Motor neuron (in vitro differentiated cells): ENCODE measurements at regions not wholly inside any gene's neighbourhood (a gene's known extent, or its start where the extent isn't known, plus 50 kb on each side); places are given as distances from the start of the nearest gene placed in this dataset.
"Not testable (repeated sequence)": the region's sequence is repeated elsewhere in the genome, so short reads cannot be mapped to it uniquely, and the experiment has no call there.

ENCODE experiments used
- ATAC-seq, 8 experiments: fragments of 200-7000 bp; cut with Tn5 transposase; replicated peaks in 6 of 8; 2 replicates each; pipeline ENCODE4 v1.8.0; 2021; ENCODE audit warnings: mild to moderate bottlenecking in 8 of 8, moderate library complexity in 8 of 8
- H3K27ac ChIP-seq, 2 donors: fragments of 250-450 bp; sonication (Bioruptor Pico); 2 replicates each; pipeline ENCODE4 v1.9.0; 2021; ENCODE audit warnings: antibody characterized with exemption in 2 of 2, mild to moderate bottlenecking in 2 of 2, moderate library complexity in 1 of 2
- H3K4me1 ChIP-seq, 2 donors: fragments of 250-450 bp; sonication (Bioruptor Pico); replicated peaks in 1 of 2; 2 replicates each; pipeline ENCODE4 v1.6.1; 2021; ENCODE audit warnings: antibody characterized with exemption in 2 of 2, mild to moderate bottlenecking in 2 of 2, moderate library complexity in 1 of 2
- H3K4me3 ChIP-seq, 5 donors: fragments of 250-450 bp; sonication (Bioruptor Pico); 2 replicates each; pipeline ENCODE4 v1.9.0; 2021; ENCODE audit warnings: antibody characterized with exemption in 5 of 5, mild to moderate bottlenecking in 5 of 5, moderate library complexity in 4 of 5
- WGBS, 10 experiments: fragments of 450-650 bp; shearing (Covaris generic); methylation state at CpG; one replicate each; pipeline ENCODE4 v1.0.0; 2022; 5-methylcytosine and 5-hydroxymethylcytosine counted together
- in situ Hi-C, 9 experiments: fragments of 400-800 bp; cut with MboI; loops; one replicate each; pipeline ENCODE4 v1.15.0; 2021; ENCODE audit warnings: low sequenced_read_pairs in 9 of 9, low pct_unique_long_range_greater_than_20kb in 2 of 9; ENCODE audit not compliant: unreplicated experiment in 9 of 9

DNA sequence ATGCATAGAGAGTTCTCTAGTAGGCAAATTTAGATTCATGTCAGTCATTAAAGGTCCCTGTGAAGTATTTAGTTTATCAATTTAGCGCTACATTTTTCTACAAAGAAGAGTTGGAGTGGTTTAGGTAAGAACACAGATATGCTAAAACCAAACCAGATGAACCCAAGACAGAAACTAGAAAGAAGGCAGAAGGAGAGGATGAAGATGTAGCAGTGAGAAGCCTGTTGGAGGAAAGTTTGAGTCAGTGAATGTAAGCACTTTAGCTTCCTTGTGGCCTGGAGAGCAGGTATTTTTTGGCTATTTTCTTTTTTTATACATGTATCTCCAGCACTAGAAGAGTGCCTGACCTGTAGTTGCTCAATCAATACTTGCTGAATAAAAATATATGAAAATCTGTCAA, 223.7 kb downstream of the KCNRG start:
- in situ Hi-C loops = no loop called here

GRCh38 chr13:50241479-50241878, 226.2 kb downstream of the KCNRG start:
- H3K4me1 ChIP-seq = peaks cover 5% of the 10 kb centered on the region in 2 donors
- no peak overlapping the region for H3K4me3 ChIP-seq
- H3K27ac ChIP-seq = no peak overlapping the region
- 17 to 100% (median 65%) methylated on average over 1 to 4 of the region's 4 CpGs for WGBS, 10 experiments
- in situ Hi-C loops = no loop called here
- ATAC-seq = peak in 1 of 8 experiments; percentile 47

More for the DNA sequence above, 223.7 kb downstream of the KCNRG start:
- H3K4me3 ChIP-seq = no peak overlapping the region
- no peak overlapping the region for H3K27ac ChIP-seq
- no peaks in the 10 kb centered on the region for H3K4me1 ChIP-seq
- no peak for ATAC-seq
- 31 to 100% (median 100%) methylated on average over 1 of the region's 1 CpG; no CpG with 5 or more reads in 2 of the 10 experiments for WGBS, 10 experiments

DNA sequence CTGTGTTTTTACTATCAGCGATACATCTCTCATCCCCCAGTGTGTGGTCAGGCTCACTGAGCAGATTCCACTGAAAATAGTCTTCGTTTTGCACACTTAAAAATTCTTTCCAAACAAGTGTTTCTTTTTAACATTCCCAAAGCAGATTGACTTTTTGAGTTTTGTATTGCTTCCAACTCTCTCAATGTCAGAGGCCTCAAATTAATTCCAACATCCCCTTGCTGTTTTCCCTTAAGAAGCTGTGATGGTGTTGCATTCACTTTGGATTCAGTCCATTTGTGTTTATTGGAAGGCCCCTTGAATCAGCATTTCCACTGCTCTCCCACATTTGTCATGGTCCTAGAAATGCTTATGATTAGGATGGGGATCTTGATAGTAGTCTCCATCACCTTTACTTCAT, 228.7 kb downstream of the KCNRG start:
- H3K4me3 ChIP-seq = no peak overlapping the region
- peaks cover 5% of the 10 kb centered on the region in 2 donors for H3K4me1 ChIP-seq
- in situ Hi-C loops = no loop called here
- 71 to 100% (median 93%) methylated on average over 1 to 2 of the region's 2 CpGs; no CpG with 5 or more reads in 1 of the 10 experiments for WGBS, 10 experiments
- no peak overlapping the region for H3K27ac ChIP-seq
- ATAC-seq = no peak

GRCh38 chr13:50244355-50244712, 229.1 kb downstream of the KCNRG start:
- Histone ChIP-seq H3K4me3 (no peak overlapping the region), H3K27ac (no peak overlapping the region), H3K4me1 (peaks cover 5% of the 10 kb centered on the region in 2 donors)
- in situ Hi-C loops = no loop called here
- peak in 2 of 8 experiments; percentile 6 to 9 for ATAC-seq
- 56 to 100% (median 75%) methylated on average over 1 to 5 of the region's 6 CpGs; no CpG with 5 or more reads in 4 of the 10 experiments for WGBS, 10 experiments

DNA sequence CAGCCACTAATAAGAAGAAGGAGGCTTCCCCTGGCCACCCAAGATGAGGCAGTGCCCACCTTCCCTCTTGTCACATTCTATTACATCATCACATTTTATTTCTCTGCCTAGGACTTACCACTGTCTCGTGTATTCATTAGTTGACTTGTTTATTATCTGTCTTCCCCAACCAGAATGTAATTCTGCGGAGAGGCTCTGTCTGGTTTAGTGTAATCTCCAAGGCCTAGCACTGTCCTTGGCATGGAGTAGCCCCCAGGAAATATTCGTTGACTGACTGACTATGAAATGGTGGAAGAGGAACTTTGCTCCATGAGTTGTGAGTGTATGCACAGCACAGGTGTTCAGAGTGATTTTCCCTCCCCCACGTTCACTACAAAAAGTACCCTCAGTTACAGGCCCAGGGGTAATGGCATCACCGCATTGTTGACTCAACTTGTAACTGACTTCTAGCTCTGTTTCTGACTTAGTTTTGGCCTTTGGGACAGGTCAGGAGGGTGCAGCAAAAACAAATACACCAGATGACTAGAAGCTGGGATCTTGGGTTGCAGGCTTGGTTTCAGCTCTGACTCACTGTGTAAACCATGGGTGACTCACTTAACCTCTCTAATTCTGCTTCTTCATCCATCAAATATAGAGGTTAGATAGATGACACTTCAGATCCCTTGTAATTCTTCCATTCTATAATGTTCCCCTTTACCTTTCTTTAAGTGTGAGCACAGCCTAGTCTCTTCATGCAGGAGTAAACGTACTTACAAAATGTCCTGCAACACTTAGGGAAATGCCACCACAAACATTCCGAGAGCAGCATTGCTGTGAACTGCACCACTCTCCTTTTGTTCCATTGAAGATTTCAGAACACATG, 229.7 kb downstream of the KCNRG start:
- H3K4me1 ChIP-seq = peaks cover 5% of the 10 kb centered on the region in 2 donors
- in situ Hi-C loops = no loop called here
- WGBS, 10 experiments = 46 to 100% (median 83%) methylated on average over 1 to 7 of the region's 7 CpGs; no CpG with 5 or more reads in 1 of the 10 experiments
- peak in 7 of 8 experiments; percentile 78 to 96 (median 81) for ATAC-seq
- H3K4me3 ChIP-seq = no peak overlapping the region
- no peak overlapping the region for H3K27ac ChIP-seq

GRCh38 chr13:50247223-50247622, 232.0 kb downstream of the KCNRG start:
- 83 to 100% (median 100%) methylated on average over 1 of the region's 1 CpG; no CpG with 5 or more reads in 2 of the 10 experiments for WGBS, 10 experiments
- in situ Hi-C loops = no loop called here
- ATAC-seq = no peak
- Histone ChIP-seq H3K27ac (no peak overlapping the region), H3K4me3 (no peak overlapping the region), H3K4me1 (peaks cover 5% of the 10 kb centered on the region in 2 donors)

- Histone ChIP-seq H3K27ac (no peak overlapping the region), H3K4me3 (no peak overlapping the region), H3K4me1 (peaks cover 5% of the 10 kb centered on the region in 2 donors)
- ATAC-seq = no peak
- in situ Hi-C loops = no loop called here
- WGBS, 10 experiments = 69 to 100% (median 79%) methylated on average over 1 to 3 of the region's 3 CpGs; no CpG with 5 or more reads in 3 of the 10 experiments
These were observed 233.4 kb downstream of the KCNRG start for GRCh38 chr13:50248516-50249143.

GRCh38 chr13:50249144-50249521, 233.9 kb downstream of the KCNRG start:
- H3K27ac ChIP-seq = no peak overlapping the region
- ATAC-seq = no peak
- in situ Hi-C loops = no loop called here
- no peak overlapping the region for H3K4me3 ChIP-seq
- WGBS, 10 experiments = 63 to 100% (median 80%) methylated on average over 1 of the region's 1 CpG; no CpG with 5 or more reads in 5 of the 10 experiments
- H3K4me1 ChIP-seq = peaks cover 5% of the 10 kb centered on the region in 2 donors

DNA sequence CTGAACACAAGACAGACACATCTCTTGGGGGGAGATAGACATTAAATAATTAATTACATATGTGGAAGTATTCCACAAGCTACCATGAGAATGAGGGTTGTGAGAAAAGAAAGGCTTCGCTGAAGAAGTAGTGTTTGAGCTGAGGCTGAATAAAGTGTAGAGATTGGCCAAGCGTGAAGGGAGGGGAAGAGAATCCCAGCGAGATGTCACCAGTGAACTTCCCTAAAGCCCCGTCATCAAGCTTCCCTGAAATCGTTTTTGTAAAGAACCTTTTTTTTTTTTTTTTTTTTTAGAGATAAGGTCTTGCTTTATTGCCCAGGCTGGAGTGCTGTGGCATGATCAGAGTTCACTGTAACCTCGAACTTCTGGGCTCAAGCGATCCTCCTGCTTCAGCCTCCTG, 235.2 kb downstream of the KCNRG start:
- no peak for ATAC-seq
- in situ Hi-C loops = loop anchor here in 1 of 9 experiments (25.0 kb wide), 1 partner anchor 88 kb away; no protein-coding TSS in a partner anchor
- Histone ChIP-seq H3K4me3 (no peak overlapping the region), H3K4me1 (no peaks in the 10 kb centered on the region), H3K27ac (no peak overlapping the region)
- 70 to 100% (median 81%) methylated on average over 2 to 7 of the region's 7 CpGs for WGBS, 10 experiments

DNA sequence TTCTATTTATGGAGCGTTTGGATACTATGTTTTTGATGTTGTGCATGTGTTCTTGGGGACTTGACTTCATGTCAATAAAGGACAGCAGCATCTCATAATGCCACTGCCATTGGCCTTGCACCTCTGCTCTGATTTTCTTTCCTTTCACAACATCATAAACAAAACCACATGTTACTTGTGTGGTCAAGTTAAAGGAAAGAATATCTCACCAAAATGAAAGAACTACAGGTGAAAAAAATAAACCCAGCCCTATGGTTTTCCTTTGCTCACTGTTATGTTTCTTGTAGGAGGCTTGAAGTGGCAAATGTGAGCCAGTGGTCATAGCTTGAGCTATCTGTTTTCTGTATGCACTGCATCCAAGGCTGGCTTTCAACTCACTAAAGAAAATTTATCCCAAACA, 240.4 kb downstream of the KCNRG start:
- ATAC-seq = no peak
- no peaks in the 10 kb centered on the region for H3K4me1 ChIP-seq
- H3K4me3 ChIP-seq = no peak overlapping the region
- WGBS, 10 experiments = 17 to 100% (median 87%) methylated on average over 1 of the region's 1 CpG; no CpG with 5 or more reads in 2 of the 10 experiments
- no peak overlapping the region for H3K27ac ChIP-seq
- in situ Hi-C loops = loop anchor here in 1 of 9 experiments (25.0 kb wide), 1 partner anchor 93 kb away; no protein-coding TSS in a partner anchor

DNA sequence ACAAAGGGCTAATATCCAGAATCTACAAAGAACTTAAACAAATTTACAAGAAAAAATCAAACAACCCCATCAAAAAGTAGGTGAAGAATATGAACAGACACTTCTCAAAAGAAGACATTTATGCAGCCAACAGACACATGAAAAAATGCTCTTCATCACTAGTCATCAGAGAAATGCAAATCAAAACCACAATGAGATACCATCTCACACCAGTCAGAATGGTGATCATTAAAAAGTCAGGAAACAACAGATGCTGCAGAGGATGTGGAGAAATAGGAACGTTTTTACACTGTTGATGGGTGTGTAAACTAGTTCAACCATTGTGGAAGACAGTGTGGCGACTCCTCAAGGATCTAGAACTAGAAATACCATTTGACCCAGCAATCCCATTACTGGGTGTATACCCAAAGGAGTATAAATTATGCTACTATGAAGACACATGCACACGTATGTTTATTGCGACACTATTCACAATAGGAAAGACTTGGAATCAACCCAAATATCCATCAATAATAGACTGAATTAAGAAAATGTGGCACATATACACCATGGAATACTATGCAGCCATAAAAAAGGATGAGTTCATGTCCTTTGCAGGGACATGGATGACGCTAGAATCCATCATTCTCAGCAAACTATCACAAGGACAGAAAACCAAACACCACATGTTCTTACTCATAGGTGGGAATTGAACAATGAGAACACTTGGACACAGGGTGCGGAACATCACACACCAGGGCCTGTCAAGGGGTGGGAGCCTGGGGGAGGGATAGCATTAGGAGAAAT, 241.5 kb downstream of the KCNRG start:
- not testable (repeated sequence) for ATAC-seq, H3K4me3 ChIP-seq, H3K4me1 ChIP-seq, H3K27ac ChIP-seq
- in situ Hi-C loops = loop anchor here in 1 of 9 experiments (25.0 kb wide), 1 partner anchor 94 kb away; no protein-coding TSS in a partner anchor
- 40 to 100% (median 90%) methylated on average over 1 to 4 of the region's 6 CpGs; no CpG with 5 or more reads in 1 of the 10 experiments for WGBS, 10 experiments

DNA sequence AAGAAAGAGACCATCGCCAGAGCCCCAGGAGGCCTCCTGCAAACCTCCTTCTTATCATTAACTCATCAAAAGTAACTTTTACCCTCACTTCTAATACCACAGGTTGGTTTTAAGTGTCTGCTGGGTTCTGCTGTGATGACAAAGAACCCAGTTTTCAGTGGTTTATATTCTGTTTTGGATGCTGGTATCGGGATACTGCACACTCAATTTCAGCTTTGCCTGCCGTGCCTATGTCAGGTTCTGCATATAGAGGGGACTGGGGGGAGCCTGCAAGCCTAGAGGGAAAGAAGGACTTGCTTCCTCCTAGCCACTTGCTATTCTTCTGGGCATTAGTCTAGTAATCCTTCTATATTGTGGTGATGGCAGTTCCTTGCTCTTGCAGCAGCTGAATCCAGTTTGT, 242.4 kb downstream of the KCNRG start:
- in situ Hi-C loops = loop anchor here in 1 of 9 experiments (25.0 kb wide), 1 partner anchor 95 kb away; no protein-coding TSS in a partner anchor
- H3K4me3 ChIP-seq = no peak overlapping the region
- no peaks in the 10 kb centered on the region for H3K4me1 ChIP-seq
- no peak overlapping the region for H3K27ac ChIP-seq
- ATAC-seq = no peak
- 78 to 100% (median 90%) methylated on average over 1 to 3 of the region's 3 CpGs; no CpG with 5 or more reads in 1 of the 10 experiments for WGBS, 10 experiments
